Mucosa of rectum (tissue), 2 donors: ENCODE measurements at regions not wholly inside any gene's neighbourhood (a gene's known extent, or its start where the extent isn't known, plus 50 kb on each side); places are given as distances from the start of the nearest gene placed in this dataset.
"Not testable (repeated sequence)": the region's sequence is repeated elsewhere in the genome, so short reads cannot be mapped to it uniquely, and the experiment has no call there.

ENCODE experiments used
- H3K27ac ChIP-seq, 2 donors: one replicate each; pipeline ENCODE4 v1.7.0; 2013; ENCODE audit warnings: inconsistent platforms in 2 of 2, low read depth in 2 of 2, low read length in 2 of 2
- H3K27me3 ChIP-seq, 2 donors: one replicate each; pipeline ENCODE4 v1.7.0; 2013; ENCODE audit warnings: low read length in 2 of 2; ENCODE audit not compliant: control insufficient read depth in 2 of 2, insufficient read depth in 2 of 2
- H3K36me3 ChIP-seq, 2 donors: one replicate each; pipeline ENCODE4 v1.7.0; 2013; ENCODE audit warnings: low read length in 2 of 2; ENCODE audit not compliant: control insufficient read depth in 2 of 2, insufficient read depth in 2 of 2
- H3K4me1 ChIP-seq, 2 donors: one replicate each; pipeline ENCODE4 v1.7.0; 2013; ENCODE audit warnings: low read length in 2 of 2, mild to moderate bottlenecking in 1 of 2; ENCODE audit not compliant: control insufficient read depth in 2 of 2, insufficient read depth in 2 of 2
- H3K4me3 ChIP-seq, 2 donors: one replicate each; pipeline ENCODE4 v1.7.0; 2013; ENCODE audit warnings: low read length in 2 of 2
- H3K9ac ChIP-seq, 2 donors: one replicate each; pipeline ENCODE4 v1.7.0; 2013; ENCODE audit warnings: low read length in 2 of 2, low read depth in 1 of 2, mild to moderate bottlenecking in 1 of 2
- H3K9me3 ChIP-seq, 2 donors: one replicate each; pipeline ENCODE4 v1.7.0; 2013; ENCODE audit warnings: low read length in 2 of 2; ENCODE audit not compliant: control insufficient read depth in 2 of 2
- donor health status: healthy.
- donor health status: Normal muscosa, but diverticular disease.

DNA sequence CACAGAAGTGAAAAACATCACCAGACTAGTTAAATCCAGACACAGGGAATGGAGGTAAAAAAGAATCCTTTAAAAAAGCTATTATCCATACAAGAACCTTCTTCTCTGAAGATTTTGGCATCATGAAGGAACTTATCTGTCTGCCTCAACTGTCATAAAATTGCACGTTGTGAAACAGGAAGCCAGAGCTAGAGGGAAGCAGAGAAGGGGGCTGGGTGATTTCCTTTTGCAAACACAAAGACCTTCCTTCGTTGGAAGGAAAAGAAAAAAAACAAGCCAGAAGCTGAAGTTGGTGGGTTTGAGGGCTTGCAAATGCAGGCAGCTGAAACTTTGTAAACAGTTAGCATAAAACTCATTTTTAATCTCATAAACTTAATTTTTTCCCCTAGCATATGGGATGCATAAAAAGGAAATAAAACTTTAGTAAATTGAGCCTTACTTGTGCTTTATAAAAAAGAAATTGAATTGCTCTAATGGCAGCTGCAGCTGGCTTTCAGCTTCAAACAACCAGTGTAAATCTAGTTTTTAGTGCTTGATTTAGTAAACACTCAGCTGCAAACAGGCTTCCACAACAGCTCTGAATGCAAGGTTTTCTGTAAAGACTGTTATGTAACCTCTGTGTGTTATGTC, 101.6 kb downstream of the OTUD1 start:
- H3K27ac ChIP-seq, result no peak overlapping the region
- H3K9ac ChIP-seq, result no peak overlapping the region
- no peaks in the 10 kb centered on the region for H3K4me1 ChIP-seq
- H3K36me3 ChIP-seq, result no peaks in the 10 kb centered on the region
- H3K9me3 ChIP-seq, result no peaks in the 10 kb centered on the region
- H3K4me3 ChIP-seq, result no peak overlapping the region
- H3K27me3 ChIP-seq, result no peaks in the 10 kb centered on the region

DNA sequence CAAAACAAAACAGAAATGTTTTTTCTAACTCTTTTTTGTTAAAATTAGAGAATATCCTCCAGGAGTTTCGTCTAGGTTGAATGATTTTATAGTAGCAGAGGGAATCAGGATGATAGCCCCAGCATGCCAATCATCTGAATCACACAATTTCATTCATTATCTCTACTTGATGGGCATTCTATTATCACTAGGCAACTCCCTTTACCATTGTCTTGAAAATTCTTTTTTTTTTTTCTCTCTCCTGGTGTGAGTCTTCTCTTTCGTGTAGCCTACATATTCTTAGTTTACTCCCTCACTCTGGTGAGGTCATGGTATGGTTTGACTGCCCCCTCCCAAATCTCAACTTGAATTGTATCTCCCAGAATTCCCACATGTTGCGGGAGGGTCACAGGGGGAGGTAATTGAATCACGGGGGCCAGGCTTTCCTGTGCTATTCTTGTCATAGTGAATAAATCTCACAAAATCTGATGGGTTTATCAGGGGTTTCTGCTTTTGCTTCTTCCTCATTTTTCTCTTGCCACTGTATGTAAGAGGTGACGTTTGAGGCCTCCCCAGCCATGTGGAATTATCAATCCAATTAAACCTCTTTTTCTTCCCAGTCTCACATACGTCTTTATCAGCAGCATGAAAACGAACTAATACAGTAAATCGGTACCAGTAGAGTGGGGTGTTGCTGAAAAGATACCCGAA, 105.0 kb downstream of the OTUD1 start:
- no peaks in the 10 kb centered on the region for H3K27me3 ChIP-seq
- no peak overlapping the region for H3K9ac ChIP-seq
- H3K4me3 ChIP-seq, result no peak overlapping the region
- H3K4me1 ChIP-seq, result no peaks in the 10 kb centered on the region
- H3K9me3 ChIP-seq, result no peaks in the 10 kb centered on the region
- no peak overlapping the region for H3K27ac ChIP-seq
- no peaks in the 10 kb centered on the region for H3K36me3 ChIP-seq

DNA sequence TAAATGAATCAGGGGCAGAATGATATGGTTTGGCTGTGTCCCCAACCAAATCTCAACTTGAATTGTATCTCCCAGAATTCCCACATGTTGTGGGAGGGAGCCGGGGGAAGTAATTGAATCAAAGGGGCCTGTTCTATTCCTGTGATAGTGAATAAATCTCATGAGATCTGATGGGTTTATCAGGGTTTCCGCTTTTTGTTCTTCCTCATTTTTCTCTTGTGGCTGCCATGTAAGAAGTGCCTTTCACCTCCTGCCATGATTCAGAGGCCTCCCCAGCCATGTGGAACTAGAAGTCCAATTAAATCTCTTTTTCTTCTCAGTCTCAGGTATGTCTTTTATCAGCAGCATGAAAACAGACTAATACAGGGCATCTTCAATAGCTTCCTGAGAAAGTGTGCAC, 107.0 kb downstream of the OTUD1 start:
- not testable (repeated sequence) for H3K4me1 ChIP-seq, H3K9me3 ChIP-seq, H3K27ac ChIP-seq, H3K36me3 ChIP-seq, H3K4me3 ChIP-seq, H3K27me3 ChIP-seq, H3K9ac ChIP-seq

DNA sequence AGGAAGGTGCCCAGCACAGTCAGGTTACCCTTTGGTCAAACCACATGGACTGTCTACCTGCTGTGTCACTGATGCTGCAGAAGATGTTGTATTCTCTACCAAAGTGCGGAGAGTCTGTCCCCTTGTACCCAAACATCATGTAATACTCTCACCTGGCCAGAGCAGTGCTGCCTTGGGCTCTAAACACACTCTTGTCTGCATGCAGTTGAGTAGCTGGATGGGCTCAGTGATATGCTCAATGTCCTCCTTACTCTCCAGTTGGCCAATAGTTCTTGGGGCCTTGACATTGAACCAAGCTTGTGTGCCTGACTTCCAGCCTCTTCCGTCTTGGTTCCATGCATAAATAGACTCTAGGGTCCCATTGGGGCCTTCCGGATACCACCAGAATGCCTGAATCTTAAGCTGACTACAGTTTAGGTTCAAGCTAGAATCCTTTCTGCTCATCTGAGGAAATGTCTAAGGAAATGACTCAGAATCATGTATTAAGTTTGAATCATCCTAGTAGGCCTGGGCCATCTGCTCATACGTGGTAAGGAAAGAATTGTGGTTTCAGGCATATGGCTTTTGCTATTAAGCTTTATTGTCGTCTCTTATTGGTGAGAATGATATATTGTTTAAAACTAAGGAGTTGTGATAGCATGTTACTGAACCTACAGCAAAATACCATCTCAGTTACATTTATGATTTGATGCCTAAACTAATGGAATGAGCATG, 118.0 kb downstream of the OTUD1 start:
- Histone ChIP-seq H3K27ac (no peak overlapping the region), H3K36me3 (no peaks in the 10 kb centered on the region), H3K4me3 (no peak overlapping the region), H3K27me3 (no peaks in the 10 kb centered on the region), H3K9me3 (no peaks in the 10 kb centered on the region), H3K4me1 (no peaks in the 10 kb centered on the region), H3K9ac (no peak overlapping the region)

DNA sequence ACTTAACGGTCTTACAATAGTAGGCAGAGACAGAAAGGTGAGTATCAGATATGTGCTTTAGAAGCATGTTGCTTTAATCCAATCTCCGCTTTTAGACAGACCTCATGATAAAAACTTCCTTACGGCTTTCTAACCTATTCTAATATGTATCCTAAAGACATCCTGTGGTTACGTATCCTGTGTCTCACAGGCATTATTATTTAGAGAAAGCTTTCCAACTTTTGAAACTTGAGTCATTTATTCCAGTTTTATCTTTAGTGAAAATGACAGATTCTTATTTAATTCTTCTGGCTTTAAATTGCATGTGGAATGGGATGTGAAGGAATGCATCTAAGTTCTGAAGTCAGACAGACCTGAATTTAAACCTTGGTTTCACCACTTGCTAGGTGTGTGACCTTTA, 118.9 kb downstream of the OTUD1 start:
- no peak overlapping the region for H3K9ac ChIP-seq
- H3K27me3 ChIP-seq, result no peaks in the 10 kb centered on the region
- no peak overlapping the region for H3K27ac ChIP-seq
- no peaks in the 10 kb centered on the region for H3K9me3 ChIP-seq
- H3K4me3 ChIP-seq, result no peak overlapping the region
- H3K4me1 ChIP-seq, result no peaks in the 10 kb centered on the region
- H3K36me3 ChIP-seq, result no peaks in the 10 kb centered on the region

DNA sequence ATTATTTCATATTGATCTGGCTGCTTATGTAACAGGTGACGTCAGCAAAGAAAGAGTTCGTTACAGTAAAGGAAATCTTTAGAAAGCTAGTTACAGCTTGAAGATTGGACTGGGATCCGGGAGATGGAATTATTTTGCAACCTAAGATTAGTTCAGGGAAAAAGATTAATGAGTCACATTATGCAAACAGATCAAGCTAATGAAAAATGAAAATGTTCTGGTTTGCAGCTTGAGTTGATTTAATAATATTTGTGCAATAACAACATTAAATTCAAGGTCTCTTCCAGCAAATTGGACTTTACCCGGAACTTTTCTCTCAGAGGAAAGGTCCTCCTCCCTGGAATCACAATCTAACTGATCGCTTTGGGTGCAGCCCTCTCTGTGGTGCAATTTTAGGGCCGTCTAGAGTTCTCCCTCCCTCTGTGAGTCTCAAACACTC, 119.5 kb downstream of the OTUD1 start:
- no peaks in the 10 kb centered on the region for H3K4me1 ChIP-seq
- H3K9ac ChIP-seq, result no peak overlapping the region
- no peak overlapping the region for H3K27ac ChIP-seq
- H3K4me3 ChIP-seq, result no peak overlapping the region
- no peaks in the 10 kb centered on the region for H3K9me3 ChIP-seq
- H3K27me3 ChIP-seq, result no peaks in the 10 kb centered on the region
- H3K36me3 ChIP-seq, result no peaks in the 10 kb centered on the region

DNA sequence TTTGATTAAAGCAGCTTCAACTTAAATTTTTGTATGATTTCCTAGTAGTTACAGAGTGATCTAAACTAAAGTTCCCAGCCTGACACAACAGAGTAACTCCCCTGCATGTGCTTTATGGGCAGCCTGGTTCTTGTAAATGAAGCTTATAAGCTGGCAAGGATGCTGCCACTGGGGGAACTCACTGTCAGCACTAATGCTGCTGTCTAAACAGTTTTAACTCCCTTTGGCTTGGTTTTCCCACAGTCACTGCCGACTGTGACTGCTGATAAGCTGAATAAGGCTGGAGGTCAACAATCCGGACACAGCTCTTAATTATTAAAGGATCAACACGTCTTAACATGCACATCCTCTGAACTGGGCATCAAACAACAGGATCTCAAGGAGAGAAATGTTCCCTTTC, 130.1 kb downstream of the OTUD1 start:
- peaks cover 0 to 5% of the 10 kb centered on the region in 2 donors for H3K9me3 ChIP-seq
- no peak overlapping the region for H3K27ac ChIP-seq
- no peaks in the 10 kb centered on the region for H3K4me1 ChIP-seq
- H3K9ac ChIP-seq, result no peak overlapping the region
- no peak overlapping the region for H3K4me3 ChIP-seq
- H3K27me3 ChIP-seq, result no peaks in the 10 kb centered on the region
- H3K36me3 ChIP-seq, result no peaks in the 10 kb centered on the region

DNA sequence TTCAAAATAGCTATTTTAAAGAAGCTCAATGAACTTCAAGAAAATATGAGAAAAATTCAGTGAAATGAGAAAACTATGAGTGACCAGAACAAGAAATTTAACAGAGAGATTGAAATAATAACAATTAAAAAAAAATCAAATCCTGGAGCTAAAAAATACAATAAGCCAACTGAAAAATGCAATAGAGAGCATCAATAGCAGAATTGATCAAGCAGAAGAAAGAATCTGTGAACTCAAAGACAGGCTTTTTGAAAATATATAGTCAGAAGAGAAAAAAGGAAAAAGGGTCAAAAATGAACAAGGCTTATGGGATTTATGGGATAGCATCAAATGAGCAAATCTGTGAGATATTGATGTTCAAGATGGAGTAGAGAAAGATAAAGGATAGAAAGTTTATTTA, 133.0 kb downstream of the OTUD1 start:
- Histone ChIP-seq H3K36me3 (no peaks in the 10 kb centered on the region), H3K4me3 (no peak overlapping the region), H3K4me1 (no peaks in the 10 kb centered on the region)

DNA sequence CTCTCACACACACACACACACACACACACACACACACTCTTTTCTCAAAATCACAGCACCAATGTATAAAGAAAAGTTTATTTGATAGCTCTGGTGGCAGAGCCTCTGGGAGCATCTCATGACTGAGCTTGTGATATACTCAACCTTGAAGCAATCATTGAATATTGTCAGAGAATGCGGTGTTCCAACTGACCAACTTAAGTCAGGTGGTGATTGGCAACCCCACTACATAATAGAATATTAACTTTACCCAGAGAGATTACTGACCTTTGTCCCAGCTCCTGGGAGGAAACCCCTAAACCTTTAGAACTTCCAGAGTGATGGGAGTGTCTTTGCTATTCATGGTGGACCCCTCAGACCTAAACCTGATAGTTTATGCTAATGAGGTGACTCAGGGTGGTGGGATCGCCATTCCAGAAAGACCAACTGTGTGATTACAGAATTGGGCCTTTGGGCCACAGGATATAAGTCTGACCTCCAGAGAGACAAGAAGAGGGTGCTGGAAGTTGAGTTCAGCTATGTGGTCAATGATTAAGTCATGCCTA, 143.1 kb downstream of the OTUD1 start:
- Histone ChIP-seq H3K9me3 (no peaks in the 10 kb centered on the region), H3K9ac (no peak overlapping the region), H3K27me3 (no peaks in the 10 kb centered on the region), H3K4me3 (no peak overlapping the region), H3K27ac (no peak overlapping the region), H3K36me3 (no peaks in the 10 kb centered on the region), H3K4me1 (no peaks in the 10 kb centered on the region)

More for the DNA sequence above, 133.0 kb downstream of the OTUD1 start:
- Histone ChIP-seq H3K27me3 (no peaks in the 10 kb centered on the region), H3K9me3 (peaks cover 0 to 5% of the 10 kb centered on the region in 2 donors), H3K9ac (no peak overlapping the region), H3K27ac (no peak overlapping the region)

DNA sequence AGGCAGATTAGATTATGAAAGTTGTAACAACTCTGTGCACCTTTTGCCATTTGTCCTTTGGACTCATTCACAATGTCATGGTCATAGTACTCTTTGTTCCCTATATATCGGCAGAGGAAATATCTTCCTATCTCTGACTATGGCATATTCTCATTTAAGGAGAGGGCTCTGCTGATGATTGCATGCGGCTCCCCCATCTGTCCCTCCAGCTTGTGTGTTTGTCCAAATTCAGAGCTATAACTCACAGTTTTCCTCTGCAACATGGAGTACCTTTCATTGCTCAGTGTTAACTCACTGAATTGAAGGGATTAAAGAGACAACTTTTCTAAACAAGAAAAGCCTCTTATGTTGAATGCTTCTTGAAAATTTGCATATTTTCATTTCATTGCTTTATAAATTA, 145.5 kb downstream of the OTUD1 start:
- no peaks in the 10 kb centered on the region for H3K4me1 ChIP-seq
- no peak overlapping the region for H3K4me3 ChIP-seq
- no peaks in the 10 kb centered on the region for H3K27me3 ChIP-seq
- no peaks in the 10 kb centered on the region for H3K9me3 ChIP-seq
- H3K9ac ChIP-seq, result no peak overlapping the region
- H3K27ac ChIP-seq, result no peak overlapping the region
- H3K36me3 ChIP-seq, result no peaks in the 10 kb centered on the region
